Caki2 (cell line): ENCODE measurements at regions not wholly inside any gene's neighbourhood (a gene's known extent, or its start where the extent isn't known, plus 50 kb on each side); places are given as distances from the start of the nearest gene placed in this dataset.

Source experiments
- DNase-seq: peaks from one replicate; pipeline ENCODE4 v3.0.0-alpha.2; 2015; ENCODE audit warnings: low read depth
- in situ Hi-C: cut with HindIII; loops from 2 replicates; pipeline ENCODE4 v1.10.0; 2016; ENCODE audit warnings: low sequenced_read_pairs, low pct_unique_long_range_greater_than_20kb, mixed read lengths

GRCh38 chr12:127515941-127516340 is 751.0 kb upstream of the TMEM132C start:
- DNase-seq = no peak
- in situ Hi-C loops = no loop called here

- in situ Hi-C loops = no loop called here
- peak; percentile 12 for DNase-seq
These were observed 750.5 kb upstream of the TMEM132C start for GRCh38 chr12:127516467-127516866.

DNA sequence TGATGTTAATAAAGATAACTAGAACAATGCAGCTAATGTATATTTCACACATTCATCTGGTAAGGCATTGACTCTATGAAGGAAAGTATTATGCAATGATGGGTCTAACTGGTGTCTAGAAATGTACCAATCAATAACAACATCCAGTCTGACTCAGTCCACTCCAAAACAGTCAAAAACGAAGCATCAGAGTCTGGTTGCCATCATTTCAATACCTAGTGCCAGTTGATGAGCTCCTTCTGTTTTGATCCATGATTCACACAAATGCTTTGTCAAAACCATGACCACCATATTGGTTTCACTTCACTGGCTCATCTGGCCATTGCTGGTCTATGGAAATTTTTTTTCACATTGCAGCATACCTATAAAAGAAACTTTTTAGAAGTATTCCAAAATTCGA is 747.2 kb upstream of the TMEM132C start:
- DNase-seq = no peak
- in situ Hi-C loops = no loop called here

DNA sequence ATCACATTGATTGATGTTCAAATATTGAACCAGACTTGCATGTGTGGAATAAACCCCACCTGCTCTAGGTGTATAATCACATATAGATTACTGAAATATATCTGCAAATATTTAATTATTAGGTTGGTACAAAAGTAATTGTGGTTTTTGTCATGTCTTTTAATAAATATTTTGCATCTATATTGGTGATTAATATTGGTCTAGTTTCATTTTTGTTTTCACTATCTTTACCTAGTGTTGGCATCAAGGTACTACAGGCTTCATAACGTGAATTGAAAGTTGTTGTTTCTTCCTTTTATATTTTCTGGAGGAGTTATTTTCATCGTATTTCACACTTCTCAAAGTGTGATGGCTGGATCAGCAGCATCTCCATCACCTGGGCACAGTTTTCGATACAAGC is 740.0 kb upstream of the TMEM132C start:
- in situ Hi-C loops = no loop called here

GRCh38 chr12:127528551-127528950 is 738.4 kb upstream of the TMEM132C start:
- in situ Hi-C loops = no loop called here
- DNase-seq = no peak

More for the DNA sequence above, 740.0 kb upstream of the TMEM132C start:
- no peak for DNase-seq

- DNase-seq = no peak
- in situ Hi-C loops = no loop called here
These were observed 735.4 kb upstream of the TMEM132C start for GRCh38 chr12:127531542-127531941.

DNA sequence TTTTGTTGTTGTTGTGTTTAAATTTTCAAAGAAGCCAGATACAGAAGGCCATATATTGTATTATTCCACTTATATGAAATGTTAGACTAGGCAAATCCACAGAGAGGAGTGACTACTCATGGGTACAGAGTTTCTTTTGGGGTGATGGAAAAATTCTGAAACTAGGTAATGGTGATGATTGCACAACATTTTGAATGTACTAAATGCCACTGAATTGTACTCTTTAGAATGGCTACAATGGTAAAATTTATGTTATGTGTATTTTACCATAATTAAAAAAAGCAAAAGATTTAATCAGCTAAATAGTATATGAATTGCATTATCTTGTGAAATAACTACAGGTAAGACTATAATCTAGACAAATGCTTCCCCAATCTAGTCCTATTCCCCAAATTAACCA is 733.6 kb upstream of the TMEM132C start:
- no peak for DNase-seq
- in situ Hi-C loops = no loop called here

DNA sequence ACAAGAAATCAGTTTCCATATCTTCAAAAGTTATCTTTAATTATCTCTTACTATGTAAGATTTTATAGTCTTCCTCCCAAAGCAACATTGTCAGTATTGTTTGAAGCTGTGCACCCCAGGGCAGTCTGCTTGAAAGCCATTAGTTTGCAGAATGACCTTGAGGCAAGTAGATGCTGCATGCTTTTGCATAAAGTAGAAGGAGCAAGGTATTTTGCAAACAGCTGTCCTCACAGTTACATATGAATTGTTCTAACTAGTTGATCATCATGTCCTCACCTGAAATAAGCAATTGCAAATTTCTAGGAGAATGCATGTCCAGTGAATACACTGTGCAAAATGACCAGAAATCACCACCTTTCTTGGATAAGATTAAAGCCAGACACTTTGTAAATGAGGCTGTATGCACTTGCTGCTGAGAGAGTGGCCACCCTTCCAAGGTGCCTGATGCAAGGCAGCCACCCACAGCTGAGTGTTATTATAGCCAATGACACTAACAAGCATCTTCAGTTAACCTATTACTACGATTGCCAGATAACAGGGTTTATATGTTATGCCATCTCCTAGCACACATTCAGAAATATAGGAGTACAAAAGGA is 730.0 kb upstream of the TMEM132C start:
- in situ Hi-C loops = no loop called here
- DNase-seq = no peak

DNA sequence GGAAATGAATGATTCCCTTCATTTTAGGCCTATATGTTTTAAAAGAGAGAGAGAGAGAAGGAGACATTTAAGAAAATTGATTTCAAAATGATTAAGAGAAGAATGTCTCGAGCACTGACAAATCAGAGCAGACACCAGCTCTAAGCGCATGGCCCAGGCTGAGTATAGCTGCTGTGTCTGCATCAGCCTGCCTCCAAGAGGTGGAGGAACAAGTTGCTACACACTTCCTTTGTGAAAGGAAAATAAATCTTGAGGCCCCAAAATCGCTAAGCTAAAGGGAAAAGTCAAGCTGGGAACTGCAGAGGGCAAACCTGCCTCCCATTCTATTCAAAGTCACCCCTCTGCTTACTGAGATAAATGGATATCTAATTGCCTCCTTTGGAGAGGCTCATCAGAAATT is 728.7 kb upstream of the TMEM132C start:
- in situ Hi-C loops = no loop called here
- no peak for DNase-seq

GRCh38 chr12:127539226-127539858 is 727.6 kb upstream of the TMEM132C start:
- DNase-seq = no peak
- in situ Hi-C loops = no loop called here

GRCh38 chr12:127542391-127542790 is 724.6 kb upstream of the TMEM132C start:
- no peak for DNase-seq
- in situ Hi-C loops = no loop called here

- in situ Hi-C loops = no loop called here
- DNase-seq = no peak
These were observed 724.0 kb upstream of the TMEM132C start for GRCh38 chr12:127542931-127543330.

GRCh38 chr12:127546721-127547505 is 720.1 kb upstream of the TMEM132C start:
- in situ Hi-C loops = no loop called here
- no peak for DNase-seq

DNA sequence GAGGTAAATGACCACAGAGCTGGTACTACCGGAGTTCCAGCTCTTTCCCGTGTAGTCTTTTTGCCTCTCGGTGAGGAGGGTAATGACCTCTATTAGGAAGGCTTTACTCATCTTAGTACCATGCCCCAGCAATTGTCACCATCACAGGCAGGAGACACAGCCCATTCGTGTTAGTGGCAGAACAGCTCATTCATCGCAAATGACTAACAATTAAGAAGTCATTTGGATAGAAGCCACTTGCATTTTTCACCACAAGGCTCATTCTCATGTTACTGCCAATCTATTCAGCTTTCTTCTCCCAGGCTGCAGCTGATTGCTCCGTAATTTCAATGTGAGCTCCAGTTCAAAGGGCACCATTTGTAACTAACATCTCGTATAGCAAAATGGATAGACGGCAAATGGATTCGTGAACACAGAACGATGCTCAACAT is 718.8 kb upstream of the TMEM132C start:
- in situ Hi-C loops = no loop called here
- peak; percentile 69 for DNase-seq

- in situ Hi-C loops = no loop called here
These were observed 716.7 kb upstream of the TMEM132C start for GRCh38 chr12:127550271-127550670.

DNA sequence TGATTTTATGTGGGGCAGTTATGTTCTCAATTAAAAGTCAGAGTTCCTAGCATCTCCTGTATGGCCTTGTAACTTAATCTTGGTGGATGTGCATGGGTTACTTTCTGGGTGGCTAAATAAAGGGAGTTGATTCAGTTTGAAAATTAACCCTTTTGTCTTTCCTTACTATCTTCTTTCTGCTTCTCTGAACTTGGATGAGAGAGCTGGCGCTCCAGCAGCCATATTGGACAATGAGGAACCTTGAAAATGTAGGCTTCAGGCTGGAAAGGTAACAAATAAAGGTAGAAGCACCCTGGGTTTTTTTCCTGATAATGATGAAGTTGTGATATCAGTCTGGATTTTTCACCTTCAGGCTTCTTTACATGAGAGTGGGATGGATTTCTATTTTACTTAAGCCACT is 714.1 kb upstream of the TMEM132C start:
- no peak for DNase-seq
- in situ Hi-C loops = no loop called here

More at GRCh38 chr12:127550271-127550670, 716.7 kb upstream of the TMEM132C start:
- DNase-seq = peak; percentile 56

GRCh38 chr12:127555071-127555470 is 711.9 kb upstream of the TMEM132C start:
- DNase-seq = no peak
- in situ Hi-C loops = no loop called here

GRCh38 chr12:127556231-127556886 is 710.6 kb upstream of the TMEM132C start:
- in situ Hi-C loops = no loop called here
- DNase-seq = no peak

GRCh38 chr12:127558361-127558760 is 708.6 kb upstream of the TMEM132C start:
- DNase-seq = no peak
- in situ Hi-C loops = no loop called here
